ENCODE measurements at regions not wholly inside any gene's neighbourhood (a gene's known extent, or its start where the extent isn't known, plus 50 kb on each side); places are given as distances from the start of the nearest gene placed in this dataset.

- Histone ChIP-seq H3K9me3 (ENCODE audit: control insufficient read depth, low read length) (no peaks in the 10 kb centered on the region), H3K4me3 (ENCODE audit: low read depth, low read length) (no peak overlapping the region), H3K27ac (no peak overlapping the region), H3K4me2 (ENCODE audit: low read length) (no peak overlapping the region), H3K4me1 (no peaks in the 10 kb centered on the region), H3K36me3 (ENCODE audit: control insufficient read depth, insufficient read depth, low read length) (no peaks in the 10 kb centered on the region), H2AFZ (no peak overlapping the region), H3K9ac (no peak overlapping the region), H3K27me3 (ENCODE audit: control insufficient read depth, insufficient read depth, low read length) (no peaks in the 10 kb centered on the region), H3K79me2 (no peaks in the 10 kb centered on the region)
- TF ChIP-seq CTCF (IDR thresholded peaks at IDR 0.05): no peak
Observed at GRCh38 chr2:30380824-30381223, 66.2 kb upstream of the LCLAT1 start.

GRCh38 chr2:30382162-30382783 is 64.8 kb upstream of the LCLAT1 start:
- no peaks in the 10 kb centered on the region for H3K79me2 ChIP-seq
- H3K27me3 ChIP-seq (ENCODE audit: control insufficient read depth, insufficient read depth, low read length): no peaks in the 10 kb centered on the region
- no peak for TF ChIP-seq CTCF (IDR thresholded peaks at IDR 0.05)
- no peaks in the 10 kb centered on the region for H3K36me3 ChIP-seq (ENCODE audit: control insufficient read depth, insufficient read depth, low read length)
- H3K4me3 ChIP-seq (ENCODE audit: low read depth, low read length): no peak overlapping the region
- H3K9me3 ChIP-seq (ENCODE audit: control insufficient read depth, low read length): no peaks in the 10 kb centered on the region
- H3K4me2 ChIP-seq (ENCODE audit: low read length): no peak overlapping the region
- H2AFZ ChIP-seq: no peak overlapping the region
- H3K27ac ChIP-seq: no peak overlapping the region
- H3K9ac ChIP-seq: no peak overlapping the region
- no peaks in the 10 kb centered on the region for H3K4me1 ChIP-seq

GRCh38 chr2:30382995-30383394 is 64.1 kb upstream of the LCLAT1 start:
- TF ChIP-seq CTCF (IDR thresholded peaks at IDR 0.05): no peak

GRCh38 chr2:30385327-30385726 is 61.7 kb upstream of the LCLAT1 start:
- no peak overlapping the region for H3K9ac ChIP-seq
- H3K4me3 ChIP-seq (ENCODE audit: low read depth, low read length): no peak overlapping the region
- H3K27ac ChIP-seq: no peak overlapping the region
- no peaks in the 10 kb centered on the region for H3K36me3 ChIP-seq (ENCODE audit: control insufficient read depth, insufficient read depth, low read length)
- peak overlapping the region; percentile 26 for H2AFZ ChIP-seq
- H3K4me2 ChIP-seq (ENCODE audit: low read length): no peak overlapping the region
- H3K79me2 ChIP-seq: no peaks in the 10 kb centered on the region
- TF ChIP-seq CTCF (IDR thresholded peaks at IDR 0.05): no peak
- H3K4me1 ChIP-seq: no peaks in the 10 kb centered on the region
- H3K27me3 ChIP-seq (ENCODE audit: control insufficient read depth, insufficient read depth, low read length): no peaks in the 10 kb centered on the region
- no peaks in the 10 kb centered on the region for H3K9me3 ChIP-seq (ENCODE audit: control insufficient read depth, low read length)

More at GRCh38 chr2:30382995-30383394, 64.1 kb upstream of the LCLAT1 start:
- no peak overlapping the region for H2AFZ ChIP-seq
- H3K9ac ChIP-seq: no peak overlapping the region
- H3K36me3 ChIP-seq (ENCODE audit: control insufficient read depth, insufficient read depth, low read length): no peaks in the 10 kb centered on the region
- H3K27me3 ChIP-seq (ENCODE audit: control insufficient read depth, insufficient read depth, low read length): no peaks in the 10 kb centered on the region
- no peak overlapping the region for H3K27ac ChIP-seq
- no peaks in the 10 kb centered on the region for H3K9me3 ChIP-seq (ENCODE audit: control insufficient read depth, low read length)
- H3K4me3 ChIP-seq (ENCODE audit: low read depth, low read length): no peak overlapping the region
- no peaks in the 10 kb centered on the region for H3K79me2 ChIP-seq
- no peak overlapping the region for H3K4me2 ChIP-seq (ENCODE audit: low read length)
- H3K4me1 ChIP-seq: no peaks in the 10 kb centered on the region

GRCh38 chr2:30392097-30392496 is 54.9 kb upstream of the LCLAT1 start:
- no peak overlapping the region for H3K4me2 ChIP-seq (ENCODE audit: low read length)
- no peaks in the 10 kb centered on the region for H3K9me3 ChIP-seq (ENCODE audit: control insufficient read depth, low read length)
- H3K36me3 ChIP-seq (ENCODE audit: control insufficient read depth, insufficient read depth, low read length): no peaks in the 10 kb centered on the region
- TF ChIP-seq CTCF (IDR thresholded peaks at IDR 0.05): no peak
- no peaks in the 10 kb centered on the region for H3K27me3 ChIP-seq (ENCODE audit: control insufficient read depth, insufficient read depth, low read length)
- no peak overlapping the region for H3K27ac ChIP-seq
- no peaks in the 10 kb centered on the region for H3K4me1 ChIP-seq
- H3K79me2 ChIP-seq: no peaks in the 10 kb centered on the region
- no peak overlapping the region for H3K9ac ChIP-seq
- no peak overlapping the region for H2AFZ ChIP-seq
- no peak overlapping the region for H3K4me3 ChIP-seq (ENCODE audit: low read depth, low read length)
